Mucosa of gallbladder (tissue), 1 donor: ENCODE measurements at regions not wholly inside any gene's neighbourhood (a gene's known extent, or its start where the extent isn't known, plus 50 kb on each side); places are given as distances from the start of the nearest gene placed in this dataset.
A peak's percentile ranks its signal among the peaks of the same experiment; 100 is the strongest.

ENCODE experiments used
- DNase-seq: peaks from one replicate; pipeline ENCODE4 v3.0.0-alpha.2; 2020; ENCODE audit warnings: low spot score
- donor health status: DM: no; HTN: no; CAD: no.

DNA sequence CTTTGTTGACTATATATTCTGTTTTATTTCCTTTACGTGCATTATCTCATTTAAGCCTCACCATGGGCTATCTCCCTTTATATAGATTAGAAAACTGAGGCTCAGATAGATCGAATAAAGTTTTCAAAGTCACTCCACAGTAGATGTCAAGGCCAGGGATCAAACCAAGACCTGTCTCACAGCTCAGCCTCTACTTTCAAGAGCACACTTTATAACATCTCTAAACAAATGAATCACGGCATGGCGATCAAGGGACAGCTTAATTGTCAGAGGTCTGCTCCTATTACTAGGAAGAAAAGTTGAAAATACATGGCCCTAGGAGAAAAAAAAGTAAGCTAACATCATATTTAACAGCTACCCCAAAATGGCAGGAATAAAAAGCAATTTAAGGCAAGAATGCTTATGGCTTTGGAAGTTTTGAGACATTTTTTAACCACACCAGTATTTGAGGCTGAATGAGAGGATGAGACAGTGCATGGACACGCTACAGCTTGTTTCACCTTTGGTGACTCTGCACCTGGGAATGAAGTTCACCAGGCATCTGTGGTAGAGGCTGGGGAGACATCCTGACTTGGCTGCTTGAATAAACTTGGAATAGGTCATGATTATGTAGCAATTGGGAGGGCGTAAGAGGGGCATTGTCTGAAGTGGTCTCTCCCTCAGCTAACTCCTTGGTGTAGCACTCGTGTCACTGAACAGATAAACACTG is 486.8 kb upstream of the WWC1 start:
- no peak for DNase-seq

DNA sequence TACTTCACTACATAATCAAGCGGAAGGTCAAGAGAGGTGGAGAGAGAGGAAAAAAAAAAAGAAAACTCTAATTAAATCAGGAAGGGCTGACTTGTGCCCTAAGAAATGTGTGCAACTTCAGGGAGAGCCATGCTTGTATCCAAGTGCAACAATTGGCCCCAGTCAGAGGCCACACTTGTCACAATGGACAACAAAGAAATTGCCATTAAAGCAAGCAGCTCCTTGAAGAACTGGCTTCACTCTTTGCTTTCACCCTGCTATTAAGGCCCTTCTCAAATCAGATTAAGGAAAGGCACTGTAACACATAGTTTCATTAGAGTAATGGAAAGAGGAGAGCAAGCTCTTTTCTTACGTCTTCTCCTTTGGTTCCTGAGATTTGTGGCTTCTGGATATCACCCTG is 480.9 kb upstream of the WWC1 start:
- DNase-seq, result no peak

DNA sequence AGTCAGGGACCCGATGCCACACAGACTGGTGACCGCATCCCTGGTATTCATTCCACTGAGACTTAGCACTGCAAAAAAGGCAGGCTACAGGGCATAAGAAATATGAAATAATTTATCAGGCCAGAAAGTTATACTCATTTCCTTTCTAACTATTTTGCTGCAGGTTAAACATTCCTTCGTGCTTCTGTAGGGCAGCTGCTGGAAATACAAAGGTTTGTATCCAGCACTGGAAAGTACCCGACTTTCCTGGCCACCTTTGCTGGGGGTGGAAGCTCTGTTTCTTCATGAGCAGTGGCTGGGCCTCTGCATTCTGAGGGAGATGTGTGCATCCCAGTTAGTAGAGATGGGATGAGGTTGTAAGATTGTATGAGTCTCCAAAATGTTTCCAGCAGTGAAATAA is 478.6 kb upstream of the WWC1 start:
- no peak for DNase-seq

DNA sequence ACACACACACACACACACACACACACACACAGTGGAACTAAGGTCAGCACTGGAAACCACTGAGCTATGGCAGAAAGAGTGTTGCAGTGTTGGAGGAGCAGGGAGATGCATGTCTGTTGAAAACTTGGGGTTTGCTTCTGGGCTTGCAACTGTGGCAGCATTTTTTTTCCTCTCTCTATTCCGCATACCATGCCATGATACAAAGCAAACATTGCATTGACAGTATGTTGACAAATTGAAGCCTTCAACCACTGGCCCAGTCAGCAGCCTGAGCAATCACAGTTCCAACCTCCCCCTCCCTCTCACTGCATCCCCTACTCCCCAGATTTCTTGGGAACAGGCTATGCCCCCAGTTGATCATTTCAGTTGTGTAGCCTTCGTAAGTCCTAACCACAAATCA is 478.1 kb upstream of the WWC1 start:
- peak; percentile 11 for DNase-seq

DNA sequence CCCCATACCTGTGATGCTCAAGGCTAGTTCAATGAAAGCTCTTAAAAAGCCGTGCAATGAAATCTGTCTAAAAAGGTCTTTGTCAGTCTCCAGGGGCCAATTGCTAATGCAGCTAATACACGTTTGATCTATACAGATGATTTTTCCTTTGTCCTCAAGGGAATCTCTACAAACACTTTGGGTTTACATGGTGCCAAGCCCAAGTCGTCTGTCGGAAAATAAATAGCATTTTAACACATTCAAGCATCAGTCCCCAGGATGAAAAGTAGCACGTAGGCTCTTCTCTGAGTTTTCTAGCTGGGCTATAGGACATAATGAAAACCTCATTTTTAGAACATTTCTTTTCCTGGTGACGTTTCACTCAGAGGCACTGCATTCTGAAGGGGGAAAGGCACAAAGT is 477.4 kb upstream of the WWC1 start:
- no peak for DNase-seq

DNA sequence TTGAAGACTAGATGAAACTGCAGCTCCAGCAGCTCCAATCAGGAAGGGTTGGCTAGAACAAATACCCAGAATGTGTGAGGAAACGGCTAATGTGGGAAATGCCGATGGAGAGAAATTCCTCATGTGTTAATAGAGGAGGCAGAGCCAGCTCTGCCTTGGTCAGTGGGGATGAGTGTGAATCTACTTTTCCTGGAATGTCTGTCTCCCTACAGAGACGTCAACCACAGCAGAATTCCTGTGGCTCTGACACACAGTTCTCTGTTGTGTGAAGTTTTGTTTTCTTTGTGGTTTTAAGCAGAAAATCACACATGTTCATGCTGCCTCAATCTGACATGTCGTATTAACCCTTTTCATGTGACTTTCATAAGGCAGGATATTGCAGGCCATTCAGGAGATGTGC is 476.6 kb upstream of the WWC1 start:
- no peak for DNase-seq

DNA sequence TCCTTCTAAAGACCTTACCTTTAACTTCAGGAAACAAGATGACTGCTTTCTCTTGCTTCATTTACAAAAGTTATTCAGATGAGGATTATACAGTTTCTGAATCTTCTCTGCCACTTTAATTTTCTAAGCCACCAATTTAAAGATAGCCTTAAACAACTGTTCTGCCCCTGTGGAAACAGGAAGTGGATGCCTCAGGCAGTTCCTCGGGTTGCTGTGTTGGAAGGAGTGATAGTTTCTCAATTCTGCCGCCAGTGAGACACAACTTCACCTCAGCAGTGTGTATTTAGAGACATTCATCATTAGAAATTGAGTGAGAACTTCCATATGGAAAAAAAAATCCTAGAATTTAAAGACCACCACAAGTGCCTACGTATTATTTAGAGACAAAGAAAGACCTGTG is 475.1 kb upstream of the WWC1 start:
- no peak for DNase-seq

DNA sequence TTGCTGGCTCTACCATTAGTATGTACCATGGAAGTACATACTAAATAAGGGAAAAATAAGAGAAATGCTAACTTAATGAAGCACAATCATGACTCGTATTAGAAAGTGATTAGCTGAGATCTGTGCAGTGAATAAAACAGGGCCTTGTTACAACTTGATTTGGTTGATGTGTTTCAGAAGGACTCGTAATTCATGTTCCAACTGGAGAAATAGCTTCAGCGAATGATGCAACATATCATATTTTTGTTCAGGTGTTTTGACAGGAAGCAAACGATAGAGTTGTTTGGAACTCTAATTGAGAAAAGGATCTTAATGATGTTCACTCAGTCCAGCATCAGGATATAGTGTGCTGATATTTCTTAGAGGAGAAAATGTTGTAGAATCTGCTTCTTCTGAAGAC is 474.6 kb upstream of the WWC1 start:
- DNase-seq, result no peak

DNA sequence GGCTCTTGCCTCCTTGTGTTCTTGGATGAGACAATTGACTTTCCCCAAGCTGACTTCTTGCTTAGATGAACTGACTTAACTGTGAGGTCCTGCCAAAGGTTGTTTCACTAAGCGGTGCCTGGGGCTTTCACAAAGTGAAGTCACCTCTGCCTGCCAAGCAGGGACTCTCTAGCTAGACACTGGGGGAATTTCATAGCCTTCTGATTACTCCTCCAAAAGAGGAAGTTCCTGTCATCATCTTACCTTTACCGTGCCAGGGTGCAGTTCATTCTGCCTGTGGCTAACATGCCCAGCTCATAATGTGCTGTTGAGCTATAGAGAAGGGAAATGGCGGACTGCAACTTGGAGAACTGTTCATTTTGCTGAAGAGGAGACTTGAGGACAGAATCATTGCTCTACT is 472.0 kb upstream of the WWC1 start:
- DNase-seq, result no peak

DNA sequence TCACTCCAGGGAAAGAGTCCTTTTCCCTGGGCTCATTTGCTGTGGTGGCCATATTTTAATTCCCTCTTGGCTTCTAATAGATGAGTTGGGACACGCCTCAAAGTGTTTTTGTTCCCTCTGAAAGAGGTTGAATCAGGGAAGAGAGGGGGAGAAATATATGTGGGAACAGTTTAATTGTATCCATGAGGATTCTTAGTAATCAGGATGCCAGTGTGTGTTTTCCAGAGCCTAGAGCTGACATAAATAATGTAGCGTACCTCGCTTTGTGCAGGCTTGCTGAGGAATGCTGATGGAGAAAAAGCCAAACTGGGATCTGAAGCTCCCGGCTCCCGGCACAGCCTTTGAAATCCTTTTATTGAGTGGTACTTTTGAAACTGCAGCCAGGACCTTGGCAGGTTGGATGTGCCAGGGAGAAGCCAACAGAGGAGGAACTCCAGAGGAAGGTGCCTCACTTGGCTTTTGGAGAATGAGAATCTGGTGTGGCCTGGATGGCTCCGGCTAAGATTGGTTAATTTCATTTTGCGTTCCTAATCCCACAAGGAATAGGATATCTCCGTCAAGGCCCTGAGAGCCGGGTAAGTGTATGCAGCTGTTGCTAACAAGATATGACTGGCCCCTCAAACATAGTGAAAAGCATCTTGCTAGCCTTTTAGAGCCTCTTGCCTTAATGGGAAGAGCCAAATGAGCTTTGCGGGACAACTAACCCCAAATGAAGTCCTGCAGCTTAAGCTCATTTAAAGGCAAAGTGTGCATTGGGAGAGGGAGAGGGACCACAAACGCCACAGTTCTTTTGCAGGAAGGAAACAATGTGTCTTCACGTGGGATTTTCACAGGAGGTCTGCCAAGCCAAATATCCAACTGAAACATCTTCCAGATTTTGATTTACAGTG is 471.1 kb upstream of the WWC1 start:
- DNase-seq, result no peak

DNA sequence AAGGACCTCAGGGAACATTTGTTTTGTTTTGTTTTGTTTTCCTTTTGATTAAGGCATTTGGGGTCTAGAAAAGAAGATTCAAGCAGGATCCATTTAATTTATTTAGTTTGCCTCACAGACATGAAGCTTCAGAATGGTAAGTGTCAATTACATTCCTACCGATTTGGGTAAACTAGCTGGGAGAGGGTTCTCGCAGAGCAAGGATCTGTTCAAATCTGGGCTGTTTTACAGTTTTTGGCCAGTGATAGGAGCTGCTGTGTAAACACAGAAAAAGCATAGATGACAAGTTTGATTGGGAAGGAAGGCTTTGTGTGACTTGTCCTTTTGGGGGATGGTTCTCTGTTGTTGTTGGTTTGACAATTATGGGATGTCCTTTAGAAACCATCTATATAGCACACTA is 470.3 kb upstream of the WWC1 start:
- no peak for DNase-seq

DNA sequence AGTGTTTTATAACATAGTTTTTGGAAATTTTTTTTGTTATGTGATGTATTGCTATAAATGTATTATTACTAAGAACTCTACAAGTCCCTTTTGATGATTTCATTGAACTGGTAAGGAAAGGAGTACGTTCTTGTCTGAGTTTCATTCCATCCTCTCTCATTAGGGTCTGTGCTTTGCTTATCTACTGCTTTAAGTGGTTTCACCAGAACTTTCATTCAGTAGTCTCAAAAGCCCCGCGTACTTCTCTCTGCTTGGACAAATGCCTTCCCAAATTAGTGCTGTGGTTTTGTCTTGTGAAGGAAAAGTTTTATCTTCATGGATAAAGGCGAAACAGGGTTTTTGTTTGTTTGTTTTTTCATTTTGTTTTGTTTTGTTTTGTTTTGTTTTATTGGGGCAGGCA is 469.8 kb upstream of the WWC1 start:
- no peak for DNase-seq

DNA sequence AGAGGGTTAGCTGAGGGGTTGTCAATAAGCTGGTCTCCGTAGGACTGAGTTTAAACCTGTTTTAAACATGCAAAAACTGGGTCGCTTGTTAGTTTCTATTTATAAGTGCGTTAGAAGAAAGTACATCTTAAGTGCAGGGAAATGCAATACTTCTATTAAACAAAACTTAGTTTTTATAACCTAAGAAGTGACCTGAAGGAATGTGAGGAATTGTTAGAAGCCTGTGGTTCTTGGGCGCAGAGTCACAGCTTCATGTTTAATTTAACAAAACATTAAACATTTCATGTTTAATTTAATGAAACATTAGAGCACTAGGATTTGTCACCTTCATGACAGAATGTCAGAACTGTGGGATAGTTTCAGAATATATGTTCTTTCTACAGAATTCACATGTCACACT is 469.2 kb upstream of the WWC1 start:
- no peak for DNase-seq

DNA sequence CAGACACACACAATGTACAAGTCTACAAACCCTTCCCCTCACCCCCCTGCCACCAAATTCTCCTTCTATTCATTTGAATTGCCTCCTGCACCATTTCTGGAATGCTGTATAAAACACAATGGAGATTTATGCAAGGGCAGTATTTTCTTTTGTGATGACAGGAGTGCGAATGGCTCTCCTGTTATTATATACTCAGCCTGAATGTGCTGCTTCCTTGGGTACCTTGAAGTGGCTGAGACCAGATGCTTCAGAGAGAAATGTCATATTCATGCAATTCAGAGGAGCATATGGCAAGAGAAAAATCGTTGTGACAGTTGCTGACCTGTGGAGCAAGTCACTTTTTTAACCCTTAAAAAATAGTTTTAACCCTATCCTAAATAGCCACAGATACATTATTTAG is 468.0 kb upstream of the WWC1 start:
- DNase-seq, result no peak

DNA sequence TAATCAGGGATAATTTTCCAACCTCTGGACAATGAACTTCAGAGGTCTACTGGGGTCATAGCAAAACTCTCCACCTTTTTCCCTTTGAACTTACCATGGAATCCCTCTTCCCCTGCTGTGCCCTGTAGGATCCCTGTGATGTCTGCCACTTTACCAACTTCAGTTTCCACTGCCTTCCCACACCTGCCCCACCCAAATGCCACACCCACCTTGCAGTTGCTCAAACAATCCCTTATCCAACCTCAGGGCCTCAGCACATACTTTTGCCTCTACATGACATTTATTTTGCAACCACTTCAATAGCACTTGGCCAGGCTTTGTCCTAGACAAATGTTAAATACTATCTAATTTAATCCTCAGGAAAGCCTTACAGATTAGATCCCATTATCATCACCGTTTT is 463.7 kb upstream of the WWC1 start:
- DNase-seq, result no peak

DNA sequence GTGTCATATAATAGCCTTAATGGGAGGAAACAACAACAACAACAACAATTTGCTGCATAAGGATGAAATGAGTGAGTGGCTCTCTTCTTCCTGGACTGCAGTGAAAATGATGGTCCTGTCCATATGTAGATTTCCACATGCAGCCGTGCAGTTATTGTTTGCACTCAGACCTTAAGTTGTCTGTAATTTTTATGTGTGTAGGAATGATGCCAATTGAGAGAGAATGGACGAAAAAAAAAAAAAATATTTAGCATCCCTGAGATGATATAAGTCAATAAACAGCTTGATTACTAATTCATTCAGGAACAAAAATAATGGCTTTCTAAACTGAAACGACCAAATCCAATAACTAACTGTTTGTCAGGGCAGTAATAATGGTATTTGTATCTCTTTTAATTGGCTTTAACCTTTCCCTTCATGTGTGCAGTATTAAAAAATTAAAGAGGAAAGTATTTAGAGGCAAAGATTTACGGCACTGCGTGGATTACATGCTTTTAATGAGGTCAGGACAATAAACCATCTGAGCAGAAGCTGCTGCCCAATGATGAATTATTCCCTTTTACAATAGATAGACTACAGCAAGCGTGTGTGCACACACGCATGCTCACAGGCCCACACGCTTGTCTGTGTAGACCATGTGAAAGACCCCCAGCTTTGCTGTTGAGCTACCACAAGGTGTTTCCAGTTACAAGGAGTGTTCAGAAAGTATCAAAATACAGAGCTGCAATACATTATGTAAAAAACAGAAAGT is 459.5 kb upstream of the WWC1 start:
- DNase-seq, result no peak

DNA sequence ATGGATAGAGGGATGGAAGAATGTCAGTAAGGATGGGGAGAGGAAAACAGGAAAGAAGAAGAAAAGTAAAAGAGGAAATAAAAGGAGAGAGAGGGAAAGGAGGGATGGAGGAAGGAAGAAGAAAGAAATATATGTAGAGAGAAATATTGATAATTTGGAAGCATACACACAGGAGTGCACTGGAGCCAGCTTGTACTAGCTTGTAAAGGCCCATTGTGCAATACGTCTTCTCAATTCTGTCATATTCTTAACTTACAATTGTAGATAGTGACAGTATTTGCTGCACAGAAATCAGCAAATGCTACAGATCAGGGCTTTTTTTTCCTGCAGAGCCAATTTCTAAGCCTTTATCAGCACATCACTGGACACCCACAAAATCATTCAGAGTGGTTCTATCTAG is 458.8 kb upstream of the WWC1 start:
- no peak for DNase-seq

DNA sequence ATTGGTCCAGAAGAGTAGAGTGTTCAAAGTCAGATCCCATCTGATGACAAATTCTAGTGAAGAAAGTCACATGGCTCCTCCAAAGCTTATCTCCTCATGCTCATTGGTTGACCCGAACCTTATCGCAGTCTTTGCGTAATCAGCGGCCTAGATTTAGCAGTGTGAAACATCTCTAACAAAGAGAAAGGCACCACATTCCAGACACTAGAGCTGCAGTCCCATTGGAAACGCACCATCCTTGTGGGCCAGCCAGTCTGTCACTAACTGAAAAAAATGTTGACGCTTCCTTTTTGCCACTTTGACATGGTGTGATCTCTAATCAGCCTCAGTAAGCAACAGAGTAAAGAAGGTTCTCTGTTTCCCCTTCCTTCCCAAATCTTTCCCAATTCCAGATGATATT is 458.0 kb upstream of the WWC1 start:
- no peak for DNase-seq

DNA sequence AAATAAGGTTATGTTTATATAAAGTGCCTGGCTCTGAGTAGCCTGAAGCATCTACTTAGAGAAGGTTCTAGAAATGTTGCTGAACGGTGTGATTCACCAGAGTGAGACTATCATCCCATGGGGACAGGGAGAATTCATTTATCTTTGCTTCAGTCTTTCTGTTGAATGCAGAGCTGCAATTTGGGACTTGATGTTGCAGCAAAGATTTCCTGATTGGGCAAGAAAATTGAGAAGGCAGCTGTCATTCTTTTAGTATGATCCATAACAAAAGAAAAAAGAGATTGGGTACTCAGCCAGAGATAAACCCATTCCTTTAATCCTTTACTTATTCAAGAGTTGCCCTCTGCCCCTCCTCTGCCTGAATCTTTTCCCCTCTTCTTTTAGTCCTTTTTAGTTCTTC is 456.3 kb upstream of the WWC1 start:
- DNase-seq, result no peak

DNA sequence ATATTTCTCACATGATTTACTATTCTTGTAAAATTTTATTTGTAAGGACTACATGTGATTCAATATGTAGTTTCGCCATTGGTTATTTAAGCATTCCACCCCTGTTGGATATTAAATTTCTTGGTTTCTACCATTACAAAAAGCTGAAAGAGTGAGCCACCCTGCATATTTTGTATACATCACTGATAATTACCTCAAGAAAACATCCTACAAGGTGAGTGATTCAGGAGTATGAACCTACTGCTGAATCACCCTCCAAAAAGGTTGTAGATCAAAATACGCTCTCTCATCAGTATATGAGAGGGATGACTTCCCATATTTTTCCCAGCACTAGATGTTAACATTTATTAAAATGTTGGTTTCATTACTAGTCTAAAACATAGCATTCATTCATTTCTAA is 454.3 kb upstream of the WWC1 start:
- no peak for DNase-seq

DNA sequence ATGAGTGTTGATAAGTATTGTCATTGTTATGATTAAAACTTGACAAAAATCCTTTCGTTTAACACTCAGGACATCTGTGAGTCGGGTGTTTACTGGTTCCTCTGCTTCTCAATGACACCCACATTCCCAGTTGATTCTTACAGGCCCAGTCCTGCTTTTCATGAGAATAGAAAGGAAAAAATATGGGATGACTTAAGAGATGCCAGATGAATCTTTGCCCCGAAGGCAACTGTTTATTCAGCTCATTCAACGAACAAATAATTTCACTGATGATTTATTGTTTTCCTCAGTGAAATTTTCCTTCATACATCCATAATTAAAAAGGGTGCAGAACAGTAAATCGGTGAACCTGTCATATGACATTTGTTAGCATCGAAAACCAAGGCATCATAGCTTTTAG is 452.4 kb upstream of the WWC1 start:
- DNase-seq, result no peak

DNA sequence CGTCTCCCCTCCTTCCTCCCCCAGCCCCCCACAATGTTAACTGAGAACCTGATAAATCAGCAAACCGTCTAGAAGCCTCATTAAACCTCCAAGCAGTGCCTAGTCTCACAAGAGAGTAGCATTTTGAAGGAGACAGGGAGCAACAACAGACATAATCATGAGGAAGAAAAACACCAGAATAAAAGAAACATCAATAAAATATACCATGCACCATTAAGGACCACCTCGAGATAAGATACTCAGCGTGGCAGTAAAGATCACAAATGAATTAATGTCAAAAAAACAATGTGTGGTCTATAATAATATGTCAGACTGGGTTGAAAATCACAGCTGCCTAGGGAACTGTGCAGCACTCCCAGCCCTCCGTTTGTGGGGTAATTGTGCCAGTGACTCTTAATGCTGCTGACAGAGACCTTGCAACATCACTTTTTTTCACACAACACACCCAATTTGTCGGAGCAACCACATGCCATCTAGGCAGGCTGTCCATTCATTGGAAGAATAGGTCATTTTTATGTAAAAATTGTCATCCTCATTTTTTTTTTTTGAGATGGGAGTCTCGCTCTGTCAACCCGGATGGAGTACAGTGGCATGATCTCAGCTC is 450.8 kb upstream of the WWC1 start:
- DNase-seq, result no peak
